GM12875 (cell line): ENCODE measurements at regions not wholly inside any gene's neighbourhood (a gene's known extent, or its start where the extent isn't known, plus 50 kb on each side); places are given as distances from the start of the nearest gene placed in this dataset.

Experiments used
- H3K4me3 ChIP-seq: one replicate; pipeline ENCODE4 v1.5.1; 2011; ENCODE audit warnings: low read depth, low read length, control low read depth
- CTCF ChIP-seq: IDR thresholded peaks from 2 replicates; pipeline ENCODE4 v1.5.1; 2011; ENCODE audit warnings: low read depth, mild to moderate bottlenecking, control low read depth, inconsistent platforms, low read length, moderate library complexity, borderline replicate concordance; ENCODE audit not compliant: insufficient read depth

- H3K4me3 ChIP-seq: no peak overlapping the region
- no peak for TF ChIP-seq CTCF
Observed at GRCh38 chr18:27785815-27786471, 391.0 kb downstream of the CDH2 start.

GRCh38 chr18:27780061-27780745, 396.7 kb downstream of the CDH2 start:
- TF ChIP-seq CTCF: no peak
- no peak overlapping the region for H3K4me3 ChIP-seq

- no peak for TF ChIP-seq CTCF
- no peak overlapping the region for H3K4me3 ChIP-seq
Observed at GRCh38 chr18:27778925-27779324, 398.0 kb downstream of the CDH2 start.

GRCh38 chr18:27778441-27778840, 398.5 kb downstream of the CDH2 start:
- TF ChIP-seq CTCF: no peak
- no peak overlapping the region for H3K4me3 ChIP-seq

GRCh38 chr18:27772081-27772480, 404.8 kb downstream of the CDH2 start:
- no peak for TF ChIP-seq CTCF
- no peak overlapping the region for H3K4me3 ChIP-seq

- TF ChIP-seq CTCF: no peak
- no peak overlapping the region for H3K4me3 ChIP-seq
Observed at GRCh38 chr18:27771571-27771970, 405.4 kb downstream of the CDH2 start.

- TF ChIP-seq CTCF: no peak
- no peak overlapping the region for H3K4me3 ChIP-seq
Observed at GRCh38 chr18:27769152-27769551, 407.8 kb downstream of the CDH2 start.
